Gastrocnemius medialis (tissue), 4 donors: ENCODE measurements at regions not wholly inside any gene's neighbourhood (a gene's known extent, or its start where the extent isn't known, plus 50 kb on each side); places are given as distances from the start of the nearest gene placed in this dataset.

Experiments used
- POLR2A ChIP-seq, 2 donors: fragments of 450-650 bp; IDR thresholded peaks; one replicate each; pipeline ENCODE4 v1.6.1; 2017; ENCODE audit warnings: antibody characterized with exemption in 2 of 2, mild to moderate bottlenecking in 2 of 2, moderate library complexity in 2 of 2
- TF ChIP-seq, protein P1 (sequence below), 5 experiments: fragments of 450-650 bp in 3 of 5; fragments of 200-600 bp in 2 of 5; sonication (generic) in 2 of 5; IDR thresholded peaks in 4 of 5; conservative IDR thresholded peaks in 1 of 5; 1 replicate in 4 of 5; 2 replicates in 1 of 5; pipeline ENCODE4 v1.5.1; 2016 to 2019; ENCODE audit warnings: antibody characterized with exemption in 5 of 5, mild to moderate bottlenecking in 3 of 5, moderate library complexity in 3 of 5

DNA sequence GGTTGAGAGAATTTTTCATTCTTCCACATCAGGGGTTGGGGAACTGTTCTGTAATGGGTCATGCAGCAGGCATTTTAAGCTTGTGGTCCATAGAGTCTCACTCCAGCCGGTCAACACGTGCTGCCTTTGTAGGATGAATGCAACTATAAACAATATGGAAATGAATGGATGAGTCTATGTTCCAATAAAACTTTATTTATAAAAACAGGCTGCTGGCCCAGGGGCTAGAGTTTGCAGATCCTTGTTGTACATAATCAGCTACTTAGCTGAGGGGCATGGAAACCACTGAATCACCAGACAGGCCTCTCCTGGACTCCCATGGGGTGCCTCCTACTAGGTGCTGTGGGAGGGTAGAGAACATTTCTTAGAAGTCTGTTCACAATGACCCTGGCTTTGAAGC is 243.4 kb downstream of the BMP7 start:
- TF ChIP-seq, protein P1, sequence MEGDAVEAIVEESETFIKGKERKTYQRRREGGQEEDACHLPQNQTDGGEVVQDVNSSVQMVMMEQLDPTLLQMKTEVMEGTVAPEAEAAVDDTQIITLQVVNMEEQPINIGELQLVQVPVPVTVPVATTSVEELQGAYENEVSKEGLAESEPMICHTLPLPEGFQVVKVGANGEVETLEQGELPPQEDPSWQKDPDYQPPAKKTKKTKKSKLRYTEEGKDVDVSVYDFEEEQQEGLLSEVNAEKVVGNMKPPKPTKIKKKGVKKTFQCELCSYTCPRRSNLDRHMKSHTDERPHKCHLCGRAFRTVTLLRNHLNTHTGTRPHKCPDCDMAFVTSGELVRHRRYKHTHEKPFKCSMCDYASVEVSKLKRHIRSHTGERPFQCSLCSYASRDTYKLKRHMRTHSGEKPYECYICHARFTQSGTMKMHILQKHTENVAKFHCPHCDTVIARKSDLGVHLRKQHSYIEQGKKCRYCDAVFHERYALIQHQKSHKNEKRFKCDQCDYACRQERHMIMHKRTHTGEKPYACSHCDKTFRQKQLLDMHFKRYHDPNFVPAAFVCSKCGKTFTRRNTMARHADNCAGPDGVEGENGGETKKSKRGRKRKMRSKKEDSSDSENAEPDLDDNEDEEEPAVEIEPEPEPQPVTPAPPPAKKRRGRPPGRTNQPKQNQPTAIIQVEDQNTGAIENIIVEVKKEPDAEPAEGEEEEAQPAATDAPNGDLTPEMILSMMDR (IDR thresholded peaks at IDR 0.05 in 4 of 5, conservative IDR thresholded peaks at IDR 0.05 in 1 of 5) = no peak
- no peak for TF ChIP-seq POLR2A (IDR thresholded peaks at IDR 0.05)
